Stimulated activated CD4-positive, alpha-beta T cell treated with anti-CD3 and anti-CD28 coated beads, Interleukin-1b, Interleukin-23, amount 100 ng/mL, for 48 hours (primary cell): ENCODE measurements at regions not wholly inside any gene's neighbourhood (a gene's known extent, or its start where the extent isn't known, plus 50 kb on each side); places are given as distances from the start of the nearest gene placed in this dataset.
"Not testable (repeated sequence)": the region's sequence is repeated elsewhere in the genome, so short reads cannot be mapped to it uniquely, and the experiment has no call there.

Experiments used
- DNase-seq: peaks from one replicate; pipeline ENCODE4 v3.0.0-alpha.2; 2020

DNA sequence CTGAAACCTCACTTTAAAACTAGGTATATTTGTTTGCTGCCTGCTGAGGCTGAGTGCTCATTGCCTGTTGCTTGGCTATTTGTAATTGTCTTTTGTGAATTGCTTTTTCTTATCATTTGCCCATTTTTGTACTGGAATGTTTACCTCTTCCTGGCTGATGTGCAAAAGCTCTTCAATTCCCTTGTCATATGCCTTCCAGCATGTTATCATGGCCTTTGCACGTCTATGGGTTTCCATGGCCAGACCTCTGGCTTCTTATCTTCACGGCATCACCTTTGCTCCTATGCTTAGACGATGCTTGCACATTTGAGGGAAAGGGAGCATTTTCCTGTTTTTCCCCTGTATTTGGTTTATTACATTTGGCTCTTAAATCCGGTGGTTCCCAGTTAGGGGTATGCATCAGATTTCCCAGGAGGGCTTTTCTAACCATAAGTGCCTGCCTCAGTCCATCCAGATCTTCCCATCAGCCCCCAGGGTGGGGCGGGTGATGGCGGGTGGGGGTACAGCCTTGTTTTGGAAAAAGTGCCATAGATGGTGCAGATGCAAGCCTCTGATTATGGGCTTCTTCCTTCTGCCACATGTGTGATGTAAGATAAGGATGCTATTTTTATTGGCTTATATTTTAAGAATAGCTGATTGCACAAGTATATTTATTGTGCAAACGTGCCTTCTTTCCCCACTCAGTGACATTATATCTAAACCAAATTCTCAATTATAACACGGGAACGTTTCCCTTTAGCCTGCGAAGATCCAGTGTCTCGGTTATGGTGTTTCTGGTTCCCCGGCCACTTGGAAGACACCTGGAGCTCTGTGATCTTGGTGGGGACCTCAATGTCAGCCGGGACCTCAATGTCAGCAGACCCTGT lies 70.6 kb upstream of the SEPTIN5 start:
- no peak for DNase-seq

DNA sequence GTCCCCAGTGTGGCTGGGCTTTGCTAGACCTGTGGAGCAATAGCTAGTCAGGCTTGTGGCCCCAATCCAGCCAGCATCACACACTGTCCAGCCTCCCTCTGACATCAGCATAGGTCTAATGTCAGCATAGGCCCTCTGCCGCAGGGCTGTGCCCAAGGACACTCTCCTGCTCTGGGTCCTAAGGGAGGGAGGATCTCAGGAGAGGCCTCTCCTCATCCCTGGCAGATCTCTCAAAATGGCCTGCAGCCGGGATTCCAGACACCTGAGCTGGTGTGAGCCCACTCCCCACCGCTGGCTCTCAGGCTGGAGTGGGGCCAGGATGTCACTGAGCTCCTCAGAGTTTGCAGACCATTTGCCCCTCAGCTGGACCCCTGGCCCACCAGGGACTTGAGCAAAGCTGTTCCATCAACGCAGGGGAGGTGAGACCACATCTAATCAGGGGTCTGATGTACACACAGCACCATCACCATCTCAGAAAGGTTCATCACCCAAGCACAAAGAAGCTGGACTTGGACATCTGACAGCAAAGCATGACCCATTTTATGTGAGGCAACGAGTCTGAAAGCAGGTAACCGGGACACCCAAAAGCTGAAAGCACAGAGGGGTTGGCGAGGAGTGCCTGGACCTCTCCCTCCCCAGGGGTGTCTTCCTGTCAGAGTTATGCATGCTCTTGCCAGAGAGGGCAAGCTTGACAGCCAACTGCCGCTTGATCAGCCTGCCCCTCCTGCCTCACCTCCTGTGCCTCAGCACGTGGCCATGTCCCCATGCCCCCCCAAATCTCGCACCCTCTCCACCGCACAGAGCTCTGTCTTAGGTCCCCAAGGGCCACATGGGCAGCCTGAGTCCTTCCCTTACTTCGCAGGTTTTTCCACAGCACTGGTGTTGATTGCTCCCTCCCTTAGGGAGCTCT lies 69.7 kb upstream of the SEPTIN5 start:
- no peak for DNase-seq

- no peak for DNase-seq
Measured at GRCh38 chr22:19645391-19645790, 68.9 kb upstream of the SEPTIN5 start.

DNA sequence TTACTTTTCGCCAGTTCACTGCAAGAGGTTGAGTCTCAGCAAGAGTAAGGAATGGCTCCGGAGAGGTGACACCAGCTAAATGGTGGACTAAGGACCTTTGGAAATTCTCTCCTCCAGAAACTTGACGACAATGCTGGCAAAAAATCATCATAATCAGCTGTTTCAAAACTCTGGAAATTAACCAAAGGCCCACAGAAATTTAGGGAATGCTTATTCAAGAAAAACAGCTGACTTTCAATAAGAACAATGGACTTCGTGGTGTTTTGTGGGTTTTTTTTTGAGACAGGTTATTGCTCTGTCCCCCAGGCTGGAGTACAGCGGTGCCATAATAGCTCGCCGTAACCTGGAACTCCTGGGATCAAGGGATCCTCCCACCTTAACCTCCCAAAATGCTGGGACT lies 68.4 kb upstream of the SEPTIN5 start:
- DNase-seq: no peak

- DNase-seq: no peak
Measured at GRCh38 chr22:19646383-19646782, 67.9 kb upstream of the SEPTIN5 start.

DNA sequence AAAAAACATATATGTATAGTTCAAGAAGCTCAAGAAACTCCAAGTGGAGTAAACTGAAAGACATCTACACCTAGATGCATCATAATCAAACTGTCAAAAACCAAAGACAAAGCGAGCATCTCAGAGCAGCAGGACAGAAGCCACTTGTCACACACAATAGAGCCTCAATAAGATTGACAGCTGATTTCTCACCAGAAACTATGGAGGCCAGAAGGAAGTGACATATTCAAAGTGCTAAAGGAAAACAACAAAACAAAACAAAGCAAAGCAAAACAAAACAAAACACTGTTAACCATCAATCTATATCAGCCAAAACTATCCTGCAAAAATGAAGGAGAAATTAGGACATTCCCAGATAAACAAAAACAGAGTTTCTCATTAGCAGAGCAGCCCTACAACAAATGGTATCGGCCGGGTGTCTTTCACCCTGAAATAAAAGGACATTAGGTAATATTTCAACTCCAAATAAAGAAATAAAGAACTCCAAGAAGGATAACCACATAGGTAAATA lies 65.8 kb upstream of the SEPTIN5 start:
- no peak for DNase-seq

DNA sequence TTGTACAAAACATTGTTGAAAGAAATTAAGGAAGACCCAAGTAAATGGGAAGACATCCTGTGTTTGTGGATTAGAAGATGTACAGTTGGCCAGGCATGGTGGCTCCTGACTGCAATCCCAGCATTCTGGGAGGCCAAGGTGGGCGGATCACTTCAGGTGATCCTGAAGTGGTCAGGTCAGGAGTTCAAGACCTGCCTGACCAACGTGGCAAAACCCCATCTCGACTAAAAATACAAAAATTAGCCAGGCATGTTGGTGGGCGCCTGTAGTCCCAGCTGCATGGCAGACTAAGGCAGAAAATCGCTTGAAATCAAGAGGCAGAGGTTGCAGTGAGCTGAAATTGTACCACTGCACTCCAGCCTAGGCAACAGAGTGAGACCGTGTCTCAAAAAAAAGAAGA lies 62.0 kb upstream of the SEPTIN5 start:
- DNase-seq: no peak

DNA sequence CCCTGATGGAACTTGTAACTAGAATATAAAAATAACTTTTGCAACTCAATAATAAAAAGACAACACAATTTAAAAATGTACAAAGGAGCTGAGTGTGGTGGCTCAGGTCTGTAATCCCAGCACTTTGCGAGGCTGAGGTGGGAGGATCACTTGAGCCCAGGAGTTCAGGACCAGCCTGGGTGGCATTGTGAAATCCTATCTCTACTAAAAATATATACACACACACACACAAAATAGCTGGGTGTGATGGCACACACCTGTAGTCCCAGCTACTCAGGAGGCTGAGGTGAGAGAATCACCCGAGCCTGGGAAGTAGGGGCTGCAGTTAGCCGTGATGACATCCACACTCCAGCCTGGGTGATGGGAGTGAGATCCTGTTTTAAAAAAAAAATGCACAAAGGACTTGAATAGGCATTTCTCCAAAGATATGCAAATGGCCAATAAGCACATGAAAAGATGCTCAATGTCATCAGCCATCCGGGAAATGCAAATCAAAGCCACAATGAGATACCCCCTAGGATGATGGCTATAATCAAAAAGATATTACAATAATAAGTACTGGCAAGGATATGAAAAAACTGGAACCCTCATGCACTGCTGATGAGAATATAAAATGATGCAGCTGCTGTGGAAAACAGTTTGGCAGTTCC lies 59.8 kb upstream of the SEPTIN5 start:
- DNase-seq: no peak

GRCh38 chr22:19655399-19655798 lies 58.9 kb upstream of the SEPTIN5 start:
- no peak for DNase-seq

DNA sequence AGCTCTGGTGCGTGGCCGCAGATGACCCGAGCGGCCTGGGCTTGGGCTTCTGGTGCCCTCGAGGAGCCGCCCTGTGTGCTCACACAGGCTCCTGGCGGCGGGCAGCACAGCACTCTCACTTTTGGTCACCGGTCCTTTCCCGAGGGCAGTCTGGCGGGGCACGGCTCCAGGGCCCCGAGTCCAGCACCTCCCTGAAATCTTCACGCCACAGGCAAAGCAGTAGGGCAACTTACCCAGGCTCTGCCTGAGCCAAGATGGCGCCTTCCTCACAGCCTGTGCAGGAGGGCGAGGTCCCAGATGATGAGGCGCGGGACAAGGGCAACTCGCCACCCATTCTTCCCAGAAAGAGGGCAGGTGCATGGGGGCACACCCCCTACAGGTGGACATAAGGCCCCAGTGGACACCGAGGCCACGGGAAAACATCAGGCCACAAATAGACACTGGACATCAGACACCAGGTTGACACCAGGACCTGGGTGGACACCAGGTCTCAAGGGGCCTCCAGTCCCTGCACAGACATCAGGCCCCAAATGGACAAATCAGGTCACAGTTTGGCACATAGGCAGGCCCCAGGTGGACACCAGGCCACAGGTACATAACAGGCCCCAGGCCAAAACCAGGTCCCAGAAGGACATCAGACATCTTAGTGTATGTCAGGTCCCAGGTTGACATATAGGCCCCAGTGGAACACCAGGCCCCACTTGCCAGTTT lies 57.6 kb upstream of the SEPTIN5 start:
- DNase-seq: no peak

GRCh38 chr22:19657252-19658056 lies 56.8 kb upstream of the SEPTIN5 start:
- no peak for DNase-seq

- no peak for DNase-seq
Measured at GRCh38 chr22:19658057-19658966, 56.0 kb upstream of the SEPTIN5 start.

DNA sequence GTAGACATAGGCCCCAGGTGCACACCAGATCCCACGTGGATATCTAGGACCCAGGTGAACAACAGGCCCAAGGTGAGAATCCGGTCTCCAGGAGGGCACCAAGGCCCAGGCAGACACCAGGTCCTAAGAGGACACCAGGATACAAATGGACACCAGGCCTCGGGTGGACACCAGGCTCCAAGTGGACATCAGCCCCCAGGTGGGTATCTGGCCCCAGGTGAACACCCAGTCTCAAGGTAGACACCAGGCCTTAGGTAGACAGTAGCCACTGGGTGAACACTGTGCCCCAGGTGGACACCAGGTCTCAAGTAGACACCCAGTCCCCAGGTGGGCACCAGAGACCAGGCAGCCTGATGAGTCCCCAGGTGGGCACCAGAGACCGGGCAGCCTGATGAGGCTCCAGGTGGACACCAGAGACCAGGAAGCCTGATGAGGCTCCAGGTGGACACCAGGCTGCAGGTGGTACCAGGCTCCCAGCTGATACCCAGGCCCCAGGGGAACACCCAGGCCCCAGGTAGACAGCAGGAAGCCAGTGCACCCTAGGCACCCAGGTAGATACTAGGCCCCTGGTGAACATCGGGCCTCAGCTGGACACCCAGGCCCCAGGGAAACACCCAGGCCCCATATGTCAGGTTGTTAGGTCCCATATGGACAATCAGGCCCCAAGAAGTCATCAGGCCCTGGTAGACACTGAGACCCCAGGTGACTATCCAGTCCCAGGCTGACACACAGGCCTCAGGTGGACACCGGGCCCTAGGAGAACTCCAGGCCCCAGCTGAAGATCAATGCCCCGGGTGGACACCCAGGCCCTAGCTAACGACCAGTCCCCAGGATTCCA lies 55.1 kb upstream of the SEPTIN5 start:
- no peak for DNase-seq

GRCh38 chr22:19659805-19660345 lies 54.4 kb upstream of the SEPTIN5 start:
- no peak for DNase-seq

DNA sequence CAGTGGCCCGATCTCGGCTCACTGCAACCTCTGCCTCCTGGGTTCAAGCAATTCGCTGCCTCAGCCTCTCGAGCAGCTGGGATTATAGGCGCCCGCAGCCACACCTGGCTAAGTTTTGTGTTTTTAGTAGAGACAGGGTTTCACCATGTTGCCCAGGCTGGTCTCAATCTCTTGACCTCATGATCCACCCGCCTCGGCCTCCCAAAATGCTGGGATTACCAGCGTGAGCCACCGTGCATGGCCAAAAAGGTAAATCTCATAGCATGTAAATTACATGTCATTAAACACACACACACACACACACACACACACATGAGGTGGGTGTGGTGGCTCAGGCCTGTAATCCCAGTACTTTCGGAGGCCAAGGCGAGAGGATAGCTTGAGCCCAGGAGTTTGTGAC lies 53.7 kb upstream of the SEPTIN5 start:
- not testable (repeated sequence) for DNase-seq

DNA sequence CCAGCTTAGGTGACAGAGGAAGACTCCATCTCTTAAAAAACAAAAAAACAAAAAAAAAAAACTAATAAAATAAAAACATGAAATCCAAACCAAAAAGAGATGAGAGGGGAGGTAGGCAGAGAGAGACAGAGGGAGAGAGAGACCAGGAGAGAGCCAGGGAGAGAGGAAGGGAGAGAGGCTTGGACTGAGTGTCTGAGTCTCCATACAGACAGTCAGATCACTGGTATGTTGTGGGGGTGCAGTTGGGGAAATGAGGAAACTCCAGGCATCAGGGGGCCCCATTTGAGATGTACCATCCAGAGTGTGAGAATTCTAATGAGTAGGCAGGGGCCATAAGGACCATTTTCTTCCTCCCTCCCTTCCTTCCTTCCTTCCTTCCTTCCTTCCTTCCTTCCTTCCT lies 53.1 kb upstream of the SEPTIN5 start:
- no peak for DNase-seq

- DNase-seq: not testable (repeated sequence)
Measured at GRCh38 chr22:19662049-19662684, 52.1 kb upstream of the SEPTIN5 start.

- no peak for DNase-seq
Measured at GRCh38 chr22:19663286-19663815, 51.0 kb upstream of the SEPTIN5 start.
